IMR-90 (cell line): ENCODE measurements at regions not wholly inside any gene's neighbourhood (a gene's known extent, or its start where the extent isn't known, plus 50 kb on each side); places are given as distances from the start of the nearest gene placed in this dataset.

ENCODE experiments used
- ATAC-seq: fragments of 200-7000 bp; cut with Tn5 transposase; 2 replicates; pipeline ENCODE4 v1.9.1; 2020; ENCODE audit warnings: low read depth, mild to moderate bottlenecking, moderate library complexity
- BruUV-seq: library from RNA; stranded (reverse); fragments of 400-500 nt; replicated peaks from 2 replicates; lab custom pipeline; 2021; lab: Mats Ljungman, UMichigan
- CTCF ChIA-PET: fragments of 300-600 bp; formaldehyde crosslinking; extraction: SDS; loops from one replicate; lab custom pipeline; 2021; ENCODE audit warnings: antibody characterized with exemption; lab: Yijun Ruan, JAX
- POLR2A ChIA-PET: fragments of 300-600 bp; sonication (Branson Sonifier 250); formaldehyde crosslinking; loops from one replicate; lab custom pipeline; 2022; ENCODE audit warnings: antibody characterized with exemption; ENCODE audit not compliant: unreplicated experiment; lab: Charles Lee
- DNase-seq: peaks from one replicate; pipeline ENCODE4 v3.0.0; 2013
- H2AFZ ChIP-seq: replicated peaks from 2 replicates; pipeline ENCODE3; 2013; ENCODE audit warnings: low read length, mild to moderate bottlenecking; ENCODE audit not compliant: poor library complexity
- H2AK5ac ChIP-seq: 2 replicates; pipeline ENCODE4 v1.6.1; 2013; ENCODE audit warnings: low read depth, low read length, inconsistent platforms
- H2AK9ac ChIP-seq: replicated peaks from 2 replicates; pipeline ENCODE3; 2013; ENCODE audit warnings: mild to moderate bottlenecking, low read depth, low read length, moderate library complexity; ENCODE audit not compliant: poor library complexity
- H2BK120ac ChIP-seq: 2 replicates; pipeline ENCODE4 v1.6.1; 2013; ENCODE audit warnings: low read depth, low read length, inconsistent platforms
- H2BK15ac ChIP-seq: 3 replicates; pipeline ENCODE4 v1.6.1; 2013; ENCODE audit warnings: low read depth, low read length, inconsistent platforms
- H2BK20ac ChIP-seq: 2 replicates; pipeline ENCODE4 v1.6.1; 2013; ENCODE audit warnings: low read depth, mild to moderate bottlenecking, inconsistent platforms, low read length, moderate library complexity
- H2BK5ac ChIP-seq: 2 replicates; pipeline ENCODE4 v1.6.1; 2013; ENCODE audit warnings: mild to moderate bottlenecking, low read depth, low read length, inconsistent platforms; ENCODE audit not compliant: poor library complexity, severe bottlenecking
- H3K14ac ChIP-seq: replicated peaks from 2 replicates; pipeline ENCODE4 v1.6.1; 2013; ENCODE audit warnings: low read depth, low read length, inconsistent platforms
- H3K18ac ChIP-seq: 2 replicates; pipeline ENCODE4 v1.6.1; 2013; ENCODE audit warnings: low read depth, low read length, control low read depth
- H3K23ac ChIP-seq: 2 replicates; pipeline ENCODE4 v1.6.1; 2013; ENCODE audit warnings: low read depth, low read length, inconsistent platforms
- H3K27ac ChIP-seq: 2 replicates; pipeline ENCODE4 v1.5.1; 2013; ENCODE audit warnings: mild to moderate bottlenecking, control low read depth, low read length; ENCODE audit not compliant: insufficient read depth
- H3K27me3 ChIP-seq: 2 replicates; pipeline ENCODE4 v1.6.1; 2013; ENCODE audit warnings: low read length; ENCODE audit not compliant: control insufficient read depth, insufficient read depth
- H3K36me3 ChIP-seq: 2 replicates; pipeline ENCODE4 v1.6.1; 2013; ENCODE audit warnings: low read length, mixed read lengths; ENCODE audit not compliant: control insufficient read depth, insufficient read depth
- H3K4ac ChIP-seq: 2 replicates; pipeline ENCODE4 v1.6.1; 2013; ENCODE audit warnings: low read depth, low read length, inconsistent platforms
- H3K4me1 ChIP-seq: 2 replicates; pipeline ENCODE4 v1.6.1; 2013; ENCODE audit warnings: low read length, mixed read lengths; ENCODE audit not compliant: control insufficient read depth, insufficient read depth
- H3K4me2 ChIP-seq: 2 replicates; pipeline ENCODE4 v1.6.1; 2013; ENCODE audit warnings: low read depth, mild to moderate bottlenecking, control low read depth, low read length, moderate library complexity
- H3K4me3 ChIP-seq: 2 replicates; pipeline ENCODE4 v1.5.1; 2013; ENCODE audit warnings: low read depth, mild to moderate bottlenecking, control low read depth, low read length, moderate library complexity; ENCODE audit not compliant: insufficient read depth
- H3K56ac ChIP-seq: 2 replicates; pipeline ENCODE4 v1.6.1; 2013; ENCODE audit warnings: low read length, inconsistent platforms; ENCODE audit not compliant: insufficient read depth; ENCODE audit errors: extremely low read depth
- H3K79me1 ChIP-seq, 2 experiments: 2 replicates each; pipeline ENCODE4 v1.6.1; 2013; ENCODE audit warnings: low read length in 2 of 2, inconsistent platforms in 1 of 2, low read depth in 1 of 2
- H3K9ac ChIP-seq: 2 replicates; pipeline ENCODE4 v1.6.1; 2013; ENCODE audit warnings: low read depth, low read length, control low read depth
- H3K9me1 ChIP-seq: 2 replicates; pipeline ENCODE4 v1.6.1; 2013; ENCODE audit warnings: low read length, inconsistent platforms; ENCODE audit not compliant: insufficient read depth
- H3K9me3 ChIP-seq: 2 replicates; pipeline ENCODE4 v1.6.1; 2013; ENCODE audit warnings: low read length; ENCODE audit not compliant: control insufficient read depth, insufficient read depth
- H4K20me1 ChIP-seq: 2 replicates; pipeline ENCODE4 v1.6.1; 2013; ENCODE audit warnings: low read length, inconsistent platforms; ENCODE audit not compliant: insufficient read depth
- H4K5ac ChIP-seq: 2 replicates; pipeline ENCODE4 v1.6.1; 2013; ENCODE audit warnings: mild to moderate bottlenecking, low read depth, low read length, control low read depth
- H4K8ac ChIP-seq, 2 experiments: 2 replicates each; pipeline ENCODE4 v1.6.1; 2013; ENCODE audit warnings: low read depth in 2 of 2, low read length in 2 of 2, control low read depth in 1 of 2, inconsistent platforms in 1 of 2
- H4K91ac ChIP-seq: 2 replicates; pipeline ENCODE4 v1.6.1; 2013; ENCODE audit warnings: low read depth, low read length, inconsistent platforms; ENCODE audit not compliant: insufficient read depth
- MAZ ChIP-seq: IDR thresholded peaks from 2 replicates; pipeline ENCODE4 v1.6.1; 2012; ENCODE audit warnings: low read depth, mild to moderate bottlenecking, low read length, improper control_type of control experiment, moderate library complexity, borderline replicate concordance
- RCOR1 ChIP-seq: IDR thresholded peaks from 2 replicates; pipeline ENCODE4 v1.6.1; 2012; ENCODE audit warnings: mild to moderate bottlenecking, low read length, improper control_type of control experiment; ENCODE audit not compliant: insufficient replicate concordance
- WGBS, 2 experiments: methylation state at CpG; one replicate each; pipeline versions ENCODE4 v1.1.5 to v1.1.7; 2013; ENCODE audit warnings: missing lambda C conversion rate in 2 of 2; ENCODE audit not compliant: insufficient read length in 1 of 2; ENCODE audit errors: extremely low coverage in 2 of 2; 5-methylcytosine and 5-hydroxymethylcytosine counted together
- dilution Hi-C: fragments of 300-500 bp; cut with HindIII; formaldehyde crosslinking; loops from one replicate; pipeline ENCODE4 v1.14.3; 2018; ENCODE audit warnings: low sequenced_read_pairs; ENCODE audit not compliant: unreplicated experiment
- in situ Hi-C: fragments of 300-500 bp; cut with MboI; formaldehyde crosslinking; loops from 3 replicates; pipeline ENCODE4 v1.14.3; 2019; ENCODE audit warnings: low sequenced_read_pairs, inconsistent platforms, mixed read lengths
- intact Hi-C: fragments of 100-400 bp; cut with micrococcal nuclease; formaldehyde crosslinking; loops from 2 replicates; pipeline ENCODE4 v1.10.0; 2022

- H3K27ac ChIP-seq = no peak overlapping the region
- H2BK15ac ChIP-seq = no peak overlapping the region
- H3K9me3 ChIP-seq = peaks cover 6% of the 10 kb centered on the region
- no peak overlapping the region for H2BK5ac ChIP-seq
- DNase-seq (no peak), ATAC-seq (no peak)
- CTCF ChIA-PET = interaction anchor here (1.1 kb wide), 1 partner anchor 10 kb away, joined by 3 read pairs; no protein-coding TSS in a partner anchor
- no peak overlapping the region for H2AFZ ChIP-seq
- no peak overlapping the region for H3K4ac ChIP-seq
- dilution Hi-C loops (no loop called here), intact Hi-C loops (no loop called here), in situ Hi-C loops (no loop called here)
- H2BK120ac ChIP-seq = no peak overlapping the region
- no peak overlapping the region for H3K4me2 ChIP-seq
- H3K14ac ChIP-seq = no peak overlapping the region
- no TSS peak for BruUV-seq
- H3K4me1 ChIP-seq = no peaks in the 10 kb centered on the region
- H3K56ac ChIP-seq = no peak overlapping the region
- H3K9me1 ChIP-seq = no peaks in the 10 kb centered on the region
- no peak overlapping the region for H2AK9ac ChIP-seq
- H2BK20ac ChIP-seq = no peak overlapping the region
- H3K23ac ChIP-seq = no peak overlapping the region
- H4K20me1 ChIP-seq = no peaks in the 10 kb centered on the region
- H4K8ac ChIP-seq = no peak overlapping the region
- no peaks in the 10 kb centered on the region for H3K79me1 ChIP-seq
- no peaks in the 10 kb centered on the region for H3K27me3 ChIP-seq
- TF ChIP-seq RCOR1 (no peak), MAZ (no peak)
- 17% methylated on average over 1 of the region's 3 CpGs; no CpG with 5 or more reads in 1 of the 2 experiments for WGBS, 2 experiments
- no peak overlapping the region for H3K4me3 ChIP-seq
- no peaks in the 10 kb centered on the region for H3K36me3 ChIP-seq
- H3K9ac ChIP-seq = no peak overlapping the region
- H4K5ac ChIP-seq = no peak overlapping the region
- no peak overlapping the region for H2AK5ac ChIP-seq
- POLR2A ChIA-PET = no interaction called here
- H3K18ac ChIP-seq = no peak overlapping the region
- no peak overlapping the region for H4K91ac ChIP-seq
Measured at GRCh38 chr10:21197838-21198237, 300.7 kb upstream of the NEBL start.
